ENCODE measurements at regions not wholly inside any gene's neighbourhood (a gene's known extent, or its start where the extent isn't known, plus 50 kb on each side); places are given as distances from the start of the nearest gene placed in this dataset.

DNA sequence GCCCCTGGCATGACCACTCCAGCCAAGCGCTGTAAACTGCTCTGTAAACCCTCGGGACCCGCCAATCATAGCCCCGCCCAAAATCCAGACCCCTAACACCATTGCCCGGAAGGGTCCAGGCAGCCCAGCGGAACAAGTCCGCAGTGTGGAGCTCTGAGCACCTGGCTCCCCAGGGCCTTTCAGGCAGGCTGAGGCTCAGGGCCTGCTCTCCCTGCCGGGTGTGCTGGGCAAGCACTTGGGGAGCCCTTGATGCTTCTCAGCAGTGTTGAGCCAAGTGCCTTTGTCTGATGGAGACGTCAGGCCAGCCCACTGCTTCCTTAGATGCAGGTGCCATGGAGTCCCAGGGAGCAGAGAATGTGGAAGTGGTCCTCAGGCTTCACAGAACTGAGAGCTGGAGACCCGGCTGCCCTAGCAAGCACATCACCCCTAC is 106.2 kb downstream of the TLE3 start:
- TF ChIP-seq, protein P1, sequence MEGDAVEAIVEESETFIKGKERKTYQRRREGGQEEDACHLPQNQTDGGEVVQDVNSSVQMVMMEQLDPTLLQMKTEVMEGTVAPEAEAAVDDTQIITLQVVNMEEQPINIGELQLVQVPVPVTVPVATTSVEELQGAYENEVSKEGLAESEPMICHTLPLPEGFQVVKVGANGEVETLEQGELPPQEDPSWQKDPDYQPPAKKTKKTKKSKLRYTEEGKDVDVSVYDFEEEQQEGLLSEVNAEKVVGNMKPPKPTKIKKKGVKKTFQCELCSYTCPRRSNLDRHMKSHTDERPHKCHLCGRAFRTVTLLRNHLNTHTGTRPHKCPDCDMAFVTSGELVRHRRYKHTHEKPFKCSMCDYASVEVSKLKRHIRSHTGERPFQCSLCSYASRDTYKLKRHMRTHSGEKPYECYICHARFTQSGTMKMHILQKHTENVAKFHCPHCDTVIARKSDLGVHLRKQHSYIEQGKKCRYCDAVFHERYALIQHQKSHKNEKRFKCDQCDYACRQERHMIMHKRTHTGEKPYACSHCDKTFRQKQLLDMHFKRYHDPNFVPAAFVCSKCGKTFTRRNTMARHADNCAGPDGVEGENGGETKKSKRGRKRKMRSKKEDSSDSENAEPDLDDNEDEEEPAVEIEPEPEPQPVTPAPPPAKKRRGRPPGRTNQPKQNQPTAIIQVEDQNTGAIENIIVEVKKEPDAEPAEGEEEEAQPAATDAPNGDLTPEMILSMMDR (IDR thresholded peaks at IDR 0.05), result no peak
- no peak for TF ChIP-seq POLR2A (IDR thresholded peaks at IDR 0.05)
- TF ChIP-seq EP300 (IDR thresholded peaks at IDR 0.05), result no peak

All from tibial nerve (tissue), 4 donors.